K562 (cell line): ENCODE measurements at regions not wholly inside any gene's neighbourhood (a gene's known extent, or its start where the extent isn't known, plus 50 kb on each side); places are given as distances from the start of the nearest gene placed in this dataset.

Experiments
- BRD9 ChIP-seq: fragments of 450-650 bp; IDR thresholded peaks from 2 replicates; pipeline ENCODE4 v1.6.1; 2018; ENCODE audit warnings: low read depth; ENCODE audit not compliant: partially characterized antibody
- DDX20 ChIP-seq: fragments of 450-650 bp; IDR thresholded peaks from 2 replicates; pipeline ENCODE4 v1.6.1; 2016; ENCODE audit warnings: missing genetic modification characterization, low read depth, mild to moderate bottlenecking, missing compliant biosample characterization, moderate library complexity
- FOXP4 ChIP-seq: sonication (generic); formaldehyde crosslinking; IDR thresholded peaks from 2 replicates; pipeline ENCODE4 v1.8.0; 2022; ENCODE audit warnings: mild to moderate bottlenecking, missing genetic modification reagents, borderline replicate concordance
- KAT8 ChIP-seq: fragments of 450-650 bp; IDR thresholded peaks from 2 replicates; pipeline ENCODE4 v1.6.1; 2016; ENCODE audit warnings: low read depth, mild to moderate bottlenecking
- KDM5B ChIP-seq: fragments of 200-600 bp; sonication (generic); IDR thresholded peaks from 2 replicates; pipeline ENCODE4 v1.6.1; 2012; ENCODE audit warnings: low read depth, mild to moderate bottlenecking, moderate library complexity, low read length, control low read depth, inconsistent platforms; ENCODE audit not compliant: insufficient replicate concordance
- MXD1 ChIP-seq: fragments of 250-450 bp; sonication (Bioruptor Pico); IDR thresholded peaks from 2 replicates; pipeline ENCODE4 v1.8.0; 2021; ENCODE audit warnings: borderline replicate concordance, mild to moderate bottlenecking, moderate library complexity; ENCODE audit not compliant: poor library complexity, severe bottlenecking
- MYC ChIP-seq, 2 experiments: fragments of 250-450 bp in 1 of 2; sonication (Bioruptor Pico) in 1 of 2; IDR thresholded peaks; 2 replicates each; pipeline versions ENCODE4 v1.5.1 to v1.6.1; 2012 to 2021; ENCODE audit warnings: low read depth in 2 of 2, borderline replicate concordance in 1 of 2, improper control_type of control experiment in 1 of 2, low read length in 1 of 2, mild to moderate bottlenecking in 1 of 2, moderate library complexity in 1 of 2
- NFE2L1 ChIP-seq: fragments of 450-650 bp; IDR thresholded peaks from 2 replicates; pipeline ENCODE4 v1.6.1; 2016; ENCODE audit warnings: missing genetic modification characterization, low read depth, mild to moderate bottlenecking, missing compliant biosample characterization, moderate library complexity, borderline replicate concordance
- NUFIP1 ChIP-seq: fragments of 450-650 bp; IDR thresholded peaks from 2 replicates; pipeline ENCODE4 v1.6.1; 2018; ENCODE audit not compliant: partially characterized antibody
- PTBP1 ChIP-seq: fragments of 200-400 bp; formaldehyde crosslinking; IDR thresholded peaks from 2 replicates; pipeline ENCODE4 v1.6.1; 2017; ENCODE audit warnings: low read depth, low read length
- RBFOX2 ChIP-seq: fragments of 200-400 bp; formaldehyde crosslinking; IDR thresholded peaks from 2 replicates; pipeline ENCODE4 v1.6.1; 2017; ENCODE audit warnings: low read depth, mild to moderate bottlenecking, low read length, moderate library complexity
- RBM14 ChIP-seq: fragments of 200-400 bp; formaldehyde crosslinking; IDR thresholded peaks from 2 replicates; pipeline ENCODE4 v1.6.1; 2018; ENCODE audit warnings: low read depth, mild to moderate bottlenecking, low read length, moderate library complexity, borderline replicate concordance; ENCODE audit not compliant: insufficient read depth
- SAFB2 ChIP-seq: fragments of 200-400 bp; formaldehyde crosslinking; IDR thresholded peaks from 2 replicates; pipeline ENCODE4 v1.6.1; 2018; ENCODE audit warnings: borderline replicate concordance, low read length, low read depth, moderate library complexity; ENCODE audit not compliant: severe bottlenecking
- ZFP1 ChIP-seq: fragments of 450-650 bp; formaldehyde crosslinking; IDR thresholded peaks from 2 replicates; pipeline ENCODE4 v1.4.0; 2020; ENCODE audit warnings: mild to moderate bottlenecking, mixed read lengths
- ZNF146 ChIP-seq: IDR thresholded peaks from one replicate; pipeline ENCODE4 v1.6.1; 2018; ENCODE audit warnings: missing compliant biosample characterization; ENCODE audit not compliant: unreplicated experiment
- ZNF354B ChIP-seq: fragments of 250-450 bp; sonication (Bioruptor Pico); IDR thresholded peaks from 2 replicates; pipeline ENCODE4 v1.4.0; 2020
- TF ChIP-seq, protein P1 (sequence below): sonication (generic); formaldehyde crosslinking; IDR thresholded peaks from 2 replicates; pipeline ENCODE4 v1.8.0; 2023; ENCODE audit warnings: mild to moderate bottlenecking, missing genetic modification reagents

DNA sequence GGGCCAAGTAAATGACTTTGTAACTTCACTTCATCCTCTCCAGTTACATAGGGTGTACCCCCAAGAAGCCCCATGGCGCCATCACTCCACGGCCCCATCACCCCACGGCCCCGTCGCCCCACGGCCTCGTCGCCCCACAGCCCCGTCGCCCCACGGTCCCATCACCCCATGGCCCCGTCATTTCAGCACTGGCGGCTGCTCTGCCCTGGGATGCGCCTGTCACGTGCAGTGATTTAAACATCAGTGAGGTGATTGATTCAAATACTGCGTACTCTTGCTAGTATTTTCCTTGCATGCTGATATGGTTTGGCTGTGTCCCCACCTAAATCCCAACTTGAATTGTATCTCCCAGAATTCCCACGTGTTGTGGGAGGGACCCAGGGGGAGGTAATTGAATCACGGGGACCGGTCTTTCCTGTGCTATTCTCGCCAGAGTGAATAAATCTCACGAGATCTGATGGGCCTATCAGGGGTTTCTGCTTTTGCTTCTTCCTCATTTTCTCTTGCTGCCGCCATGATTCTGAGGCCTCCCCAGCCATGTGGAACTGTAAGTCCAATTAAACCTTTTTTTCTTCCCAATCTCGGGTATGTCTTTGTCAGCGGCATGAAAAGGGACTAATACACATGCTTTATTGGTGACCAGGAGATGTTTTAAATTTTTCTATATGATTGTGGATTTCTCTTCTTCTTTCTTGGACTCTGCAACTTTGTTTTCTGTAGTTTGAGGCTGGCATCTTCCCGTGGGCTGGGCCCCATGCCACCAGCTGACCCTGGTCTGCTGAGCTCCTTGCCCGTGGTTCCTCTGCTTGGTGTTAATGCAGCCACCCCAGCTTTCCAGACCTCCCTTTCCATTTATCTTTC, 50.1 kb upstream of the PCBP3 start (continued):
- TF ChIP-seq SAFB2 (no peak), FOXP4 (no peak), KDM5B (peak; percentile 56), NFE2L1 (tag) (no peak), DDX20 (tag) (no peak), MYC (IDR thresholded peaks at IDR 0.05; ENCODE audit: low read depth, low read length) (peak; percentile 96), MYC (CRISPR knock-in tag; IDR thresholded peaks at IDR 0.05; ENCODE audit: borderline replicate concordance, low read depth) (peak; percentile 61; the same call in 1 of the 2 replicates), PTBP1 (no peak), KAT8 (no peak), BRD9 (peak; percentile 19), NUFIP1 (no peak), ZNF354B (CRISPR knock-in tag) (no peak), MXD1 (CRISPR knock-in tag) (peak; percentile 69), RBM14 (no peak), ZNF146 (CRISPR knock-in tag) (no peak), RBFOX2 (peak; percentile 56; the same call in 1 of the 2 replicates), ZFP1 (no peak)
- TF ChIP-seq, protein P1, sequence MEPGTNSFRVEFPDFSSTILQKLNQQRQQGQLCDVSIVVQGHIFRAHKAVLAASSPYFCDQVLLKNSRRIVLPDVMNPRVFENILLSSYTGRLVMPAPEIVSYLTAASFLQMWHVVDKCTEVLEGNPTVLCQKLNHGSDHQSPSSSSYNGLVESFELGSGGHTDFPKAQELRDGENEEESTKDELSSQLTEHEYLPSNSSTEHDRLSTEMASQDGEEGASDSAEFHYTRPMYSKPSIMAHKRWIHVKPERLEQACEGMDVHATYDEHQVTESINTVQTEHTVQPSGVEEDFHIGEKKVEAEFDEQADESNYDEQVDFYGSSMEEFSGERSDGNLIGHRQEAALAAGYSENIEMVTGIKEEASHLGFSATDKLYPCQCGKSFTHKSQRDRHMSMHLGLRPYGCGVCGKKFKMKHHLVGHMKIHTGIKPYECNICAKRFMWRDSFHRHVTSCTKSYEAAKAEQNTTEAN = no peak
